DMS 273 (cell line): ENCODE measurements at regions not wholly inside any gene's neighbourhood (a gene's known extent, or its start where the extent isn't known, plus 50 kb on each side); places are given as distances from the start of the nearest gene placed in this dataset.
"Not testable (repeated sequence)": the region's sequence is repeated elsewhere in the genome, so short reads cannot be mapped to it uniquely, and the experiment has no call there.

Experiments
- DNase-seq: peaks from one replicate; lab custom pipeline; 2025; ENCODE audit not compliant: unreplicated experiment; lab: John Stamatoyannopoulos, UW

DNA sequence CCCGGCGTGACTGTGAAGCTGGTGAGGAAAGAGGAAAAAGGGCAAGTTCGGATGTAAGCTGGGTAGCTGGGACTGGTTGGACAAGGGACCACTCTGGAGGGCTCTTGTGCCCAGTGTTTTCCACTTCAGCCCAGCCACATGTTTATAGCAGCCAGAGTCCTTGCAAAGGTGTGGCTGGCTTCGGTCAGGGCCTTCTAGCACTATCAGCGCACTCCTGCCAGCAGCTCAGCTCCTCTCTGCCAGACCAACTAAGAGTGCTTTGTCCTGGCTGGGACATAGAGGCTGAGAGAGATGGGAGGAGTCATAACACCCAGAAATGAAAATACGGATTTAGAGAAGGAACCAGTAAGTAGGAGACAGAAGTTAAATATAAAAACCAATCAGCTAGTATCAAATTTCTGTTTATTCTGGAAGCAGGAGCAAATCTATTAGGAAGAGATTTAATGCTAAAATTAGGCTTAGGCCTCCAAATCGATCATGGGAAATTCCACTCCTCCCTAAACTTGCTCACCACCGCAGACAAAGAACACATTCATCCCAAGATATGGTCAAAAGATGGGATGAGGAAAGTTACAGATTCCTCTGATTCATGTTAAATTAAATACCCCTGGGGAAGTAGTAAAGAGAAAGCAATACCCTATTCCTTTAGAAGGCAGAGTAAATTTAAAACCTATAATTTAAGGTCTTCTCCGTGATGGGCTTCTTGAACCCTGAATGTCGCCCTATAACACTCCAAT lies 135.0 kb downstream of the RALA start:
- no peak for DNase-seq

- DNase-seq: peak; percentile 30
Observed at GRCh38 chr7:39761449-39761848, 138.1 kb downstream of the RALA start.

GRCh38 chr7:39762466-39762865 lies 139.1 kb downstream of the RALA start:
- not testable (repeated sequence) for DNase-seq

- DNase-seq: not testable (repeated sequence)
Observed at GRCh38 chr7:39762881-39763280, 139.5 kb downstream of the RALA start.

GRCh38 chr7:39765833-39766232 lies 142.5 kb downstream of the RALA start:
- not testable (repeated sequence) for DNase-seq

GRCh38 chr7:39768439-39768838 lies 145.1 kb downstream of the RALA start:
- not testable (repeated sequence) for DNase-seq

- DNase-seq: not testable (repeated sequence)
Observed at GRCh38 chr7:39774341-39774851, 151.0 kb downstream of the RALA start.

- DNase-seq: not testable (repeated sequence)
Observed at GRCh38 chr7:39781557-39781956, 158.2 kb downstream of the RALA start.

DNA sequence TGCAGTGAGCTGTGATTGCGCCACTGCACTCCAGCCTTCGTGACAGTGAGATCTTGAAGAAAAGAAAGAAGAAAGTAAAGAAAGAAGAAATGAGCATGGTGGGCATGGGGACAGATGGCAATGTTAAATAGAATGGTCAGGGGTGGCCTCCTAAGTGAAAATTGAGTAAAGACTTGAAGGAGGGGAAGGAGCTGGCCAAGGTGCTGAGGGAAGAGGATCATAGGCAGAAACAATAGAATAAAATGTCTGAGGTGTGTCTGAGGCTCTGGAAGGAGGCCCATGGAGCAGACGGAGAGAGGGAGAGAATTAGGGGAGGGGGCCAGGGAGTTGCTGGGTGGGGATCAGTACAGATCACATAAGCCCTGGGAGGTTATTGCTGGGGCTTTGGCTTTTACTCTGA lies 163.1 kb downstream of the RALA start:
- not testable (repeated sequence) for DNase-seq

DNA sequence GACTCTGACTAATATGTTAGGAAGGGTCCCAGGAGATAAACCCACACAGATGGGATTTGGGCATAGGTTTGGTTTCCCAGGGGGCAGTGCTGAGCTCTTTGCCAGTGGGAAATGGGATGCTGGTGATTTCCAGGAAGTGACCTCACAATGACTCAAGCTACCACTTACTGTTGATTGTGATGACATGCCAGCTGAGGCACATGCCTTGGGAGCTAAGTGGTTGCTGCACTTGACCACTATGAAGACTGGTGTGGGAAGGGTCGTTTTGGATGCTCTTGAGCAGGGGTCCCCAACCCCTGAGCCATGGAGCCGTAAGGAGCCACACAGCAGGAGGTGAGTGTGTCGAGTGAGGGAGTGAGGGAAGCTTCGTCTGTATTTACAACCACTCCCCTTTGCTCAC lies 159.0 kb upstream of the CDK13 start:
- not testable (repeated sequence) for DNase-seq

- DNase-seq: not testable (repeated sequence)
Observed at GRCh38 chr7:39791911-39792310, 158.1 kb upstream of the CDK13 start.

DNA sequence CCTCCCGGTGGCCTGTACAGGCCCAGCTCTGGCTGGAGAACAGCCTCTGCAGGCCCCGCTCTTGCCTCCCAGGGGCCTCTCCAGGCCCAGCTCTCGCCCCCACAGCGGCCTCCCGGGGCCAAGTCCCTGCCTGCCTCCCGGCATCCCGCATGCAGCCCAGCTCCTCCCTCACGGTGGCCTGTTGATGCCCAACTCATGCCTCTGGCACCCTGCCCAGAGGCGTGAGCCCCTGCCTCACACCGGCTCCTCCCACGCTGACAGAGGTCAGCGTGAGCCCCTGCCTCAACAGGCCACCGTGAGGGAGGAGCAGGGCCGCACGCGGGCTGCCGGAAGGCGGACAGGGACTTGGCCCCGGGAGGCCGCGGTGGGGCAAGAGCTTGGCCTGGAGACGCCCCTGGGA lies 157.0 kb upstream of the CDK13 start:
- DNase-seq: not testable (repeated sequence)

GRCh38 chr7:39793851-39794250 lies 156.2 kb upstream of the CDK13 start:
- DNase-seq: not testable (repeated sequence)

- not testable (repeated sequence) for DNase-seq
Observed at GRCh38 chr7:39796947-39797346, 153.1 kb upstream of the CDK13 start.

DNA sequence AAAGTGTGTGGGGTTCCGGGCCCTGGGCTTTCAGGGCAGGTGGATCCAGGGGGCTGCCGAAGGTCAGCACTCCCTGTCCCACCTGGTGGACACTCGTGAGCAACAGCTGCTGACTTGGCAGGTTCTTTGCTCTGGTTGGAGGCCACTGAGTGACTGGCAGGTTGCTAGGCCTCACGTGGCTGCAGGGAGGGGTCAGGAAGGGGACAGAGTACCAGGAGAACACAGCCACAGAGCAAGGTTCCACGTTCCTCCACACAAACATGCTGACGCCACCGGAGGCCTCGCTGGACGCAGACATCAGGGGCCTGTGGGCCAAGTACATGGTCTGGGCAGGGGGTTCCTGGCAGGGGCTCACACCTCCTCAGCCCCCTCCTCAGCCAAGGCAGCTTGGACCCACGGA lies 152.0 kb upstream of the CDK13 start:
- DNase-seq: not testable (repeated sequence)

GRCh38 chr7:39808796-39809481 lies 141.1 kb upstream of the CDK13 start:
- no peak for DNase-seq

- no peak for DNase-seq
Observed at GRCh38 chr7:39810204-39810642, 139.8 kb upstream of the CDK13 start.

- DNase-seq: no peak
Observed at GRCh38 chr7:39810710-39811109, 139.3 kb upstream of the CDK13 start.

- peak; percentile 87 for DNase-seq
Observed at GRCh38 chr7:39811161-39811614, 138.9 kb upstream of the CDK13 start.

DNA sequence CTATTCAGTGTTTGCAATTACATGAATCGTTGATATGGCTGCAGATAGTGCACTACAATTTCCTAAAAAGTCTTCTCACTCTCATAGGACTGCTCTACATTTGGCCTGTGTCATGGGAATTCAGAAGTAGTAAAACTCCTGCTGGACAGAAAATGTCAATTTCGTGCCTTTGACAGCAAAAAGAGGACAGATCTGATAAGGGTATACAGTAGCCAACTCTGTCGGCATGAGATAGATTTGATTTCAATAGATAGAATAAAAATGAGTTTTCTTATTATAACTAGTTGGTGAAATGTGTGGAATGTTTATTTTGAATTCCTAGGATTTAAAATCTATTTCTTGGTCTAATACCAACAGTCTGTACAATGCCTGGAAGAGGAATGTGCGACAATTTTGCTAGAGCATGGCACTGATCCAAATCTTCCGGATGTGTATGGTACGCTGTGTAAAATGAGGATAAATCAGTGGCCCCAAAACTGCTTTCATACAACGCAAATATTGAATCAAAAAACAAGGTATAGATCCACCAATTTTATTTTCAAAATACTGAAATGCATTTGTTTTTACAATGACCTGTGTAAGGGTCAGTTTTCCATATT lies 133.5 kb upstream of the CDK13 start:
- DNase-seq: no peak

- DNase-seq: no peak
Observed at GRCh38 chr7:39819514-39819913, 130.5 kb upstream of the CDK13 start.
